ENCODE measurements at regions not wholly inside any gene's neighbourhood (a gene's known extent, or its start where the extent isn't known, plus 50 kb on each side); places are given as distances from the start of the nearest gene placed in this dataset.

GRCh38 chr12:67152451-67152850 is 116.7 kb upstream of the CAND1 start:
- H3K9me3 ChIP-seq (ENCODE audit: low read length): no peaks in the 10 kb centered on the region
- no peaks in the 10 kb centered on the region; a peak in 1 of 5 replicates for H3K27me3 ChIP-seq (ENCODE audit: control insufficient read depth in 1 of 2, insufficient read depth in 2 of 2, low read length in 2 of 2)
- no peak for FAIRE-seq
- H3K4me2 ChIP-seq (ENCODE audit: low read depth, low read length): no peak overlapping the region
- no peak for ATAC-seq
- H4K20me1 ChIP-seq (ENCODE audit: insufficient read depth, low read length): no peaks in the 10 kb centered on the region
- ChIA-PET POLR2A (no interaction called here), CTCF (ENCODE audit: low intra/inter-chr PET ratio, low total read pairs) (no interaction called here)
- WGBS (ENCODE audit: low lambda C conversion rate): 19% methylated on average over 2 of the region's 2 CpGs
- TF ChIP-seq, protein P1, sequence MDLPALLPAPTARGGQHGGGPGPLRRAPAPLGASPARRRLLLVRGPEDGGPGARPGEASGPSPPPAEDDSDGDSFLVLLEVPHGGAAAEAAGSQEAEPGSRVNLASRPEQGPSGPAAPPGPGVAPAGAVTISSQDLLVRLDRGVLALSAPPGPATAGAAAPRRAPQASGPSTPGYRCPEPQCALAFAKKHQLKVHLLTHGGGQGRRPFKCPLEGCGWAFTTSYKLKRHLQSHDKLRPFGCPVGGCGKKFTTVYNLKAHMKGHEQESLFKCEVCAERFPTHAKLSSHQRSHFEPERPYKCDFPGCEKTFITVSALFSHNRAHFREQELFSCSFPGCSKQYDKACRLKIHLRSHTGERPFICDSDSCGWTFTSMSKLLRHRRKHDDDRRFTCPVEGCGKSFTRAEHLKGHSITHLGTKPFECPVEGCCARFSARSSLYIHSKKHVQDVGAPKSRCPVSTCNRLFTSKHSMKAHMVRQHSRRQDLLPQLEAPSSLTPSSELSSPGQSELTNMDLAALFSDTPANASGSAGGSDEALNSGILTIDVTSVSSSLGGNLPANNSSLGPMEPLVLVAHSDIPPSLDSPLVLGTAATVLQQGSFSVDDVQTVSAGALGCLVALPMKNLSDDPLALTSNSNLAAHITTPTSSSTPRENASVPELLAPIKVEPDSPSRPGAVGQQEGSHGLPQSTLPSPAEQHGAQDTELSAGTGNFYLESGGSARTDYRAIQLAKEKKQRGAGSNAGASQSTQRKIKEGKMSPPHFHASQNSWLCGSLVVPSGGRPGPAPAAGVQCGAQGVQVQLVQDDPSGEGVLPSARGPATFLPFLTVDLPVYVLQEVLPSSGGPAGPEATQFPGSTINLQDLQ (CRISPR knock-in tag; IDR thresholded peaks at IDR 0.05): no peak
- TF ChIP-seq MAF1 (CRISPR knock-in tag; IDR thresholded peaks at IDR 0.05; ENCODE audit: borderline replicate concordance): no peak
- no peak for TF ChIP-seq ZNF772 (CRISPR knock-in tag; IDR thresholded peaks at IDR 0.05)
- TF ChIP-seq ADNP (CRISPR knock-in tag; IDR thresholded peaks at IDR 0.05): no peak
- no peak for TF ChIP-seq AHR (CRISPR knock-in tag; IDR thresholded peaks at IDR 0.05)
- no peak for TF ChIP-seq FOXO1 (CRISPR knock-in tag; IDR thresholded peaks at IDR 0.05)
- no peak for TF ChIP-seq ZNF569 (CRISPR knock-in tag; IDR thresholded peaks at IDR 0.05; ENCODE audit: borderline replicate concordance)
- TF ChIP-seq, protein P2, sequence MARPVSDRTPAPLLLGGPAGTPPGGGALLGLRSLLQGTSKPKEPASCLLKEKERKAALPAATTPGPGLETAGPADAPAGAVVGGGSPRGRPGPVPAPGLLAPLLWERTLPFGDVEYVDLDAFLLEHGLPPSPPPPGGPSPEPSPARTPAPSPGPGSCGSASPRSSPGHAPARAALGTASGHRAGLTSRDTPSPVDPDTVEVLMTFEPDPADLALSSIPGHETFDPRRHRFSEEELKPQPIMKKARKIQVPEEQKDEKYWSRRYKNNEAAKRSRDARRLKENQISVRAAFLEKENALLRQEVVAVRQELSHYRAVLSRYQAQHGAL (CRISPR knock-in tag; IDR thresholded peaks at IDR 0.05; ENCODE audit: not compliant biosample characterization): no peak
- no peak for TF ChIP-seq ZNF564 (CRISPR knock-in tag; IDR thresholded peaks at IDR 0.05)
- TF ChIP-seq, protein P3, sequence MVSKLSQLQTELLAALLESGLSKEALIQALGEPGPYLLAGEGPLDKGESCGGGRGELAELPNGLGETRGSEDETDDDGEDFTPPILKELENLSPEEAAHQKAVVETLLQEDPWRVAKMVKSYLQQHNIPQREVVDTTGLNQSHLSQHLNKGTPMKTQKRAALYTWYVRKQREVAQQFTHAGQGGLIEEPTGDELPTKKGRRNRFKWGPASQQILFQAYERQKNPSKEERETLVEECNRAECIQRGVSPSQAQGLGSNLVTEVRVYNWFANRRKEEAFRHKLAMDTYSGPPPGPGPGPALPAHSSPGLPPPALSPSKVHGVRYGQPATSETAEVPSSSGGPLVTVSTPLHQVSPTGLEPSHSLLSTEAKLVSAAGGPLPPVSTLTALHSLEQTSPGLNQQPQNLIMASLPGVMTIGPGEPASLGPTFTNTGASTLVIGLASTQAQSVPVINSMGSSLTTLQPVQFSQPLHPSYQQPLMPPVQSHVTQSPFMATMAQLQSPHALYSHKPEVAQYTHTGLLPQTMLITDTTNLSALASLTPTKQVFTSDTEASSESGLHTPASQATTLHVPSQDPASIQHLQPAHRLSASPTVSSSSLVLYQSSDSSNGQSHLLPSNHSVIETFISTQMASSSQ (IDR thresholded peaks at IDR 0.05; ENCODE audit: low read depth): no peak
- TF ChIP-seq, protein P3 (CRISPR knock-in tag; IDR thresholded peaks at IDR 0.05; ENCODE audit: borderline replicate concordance): no peak
- TF ChIP-seq BRCA1 (CRISPR knock-in tag; IDR thresholded peaks at IDR 0.05): no peak
- no peak for TF ChIP-seq HDAC2 (CRISPR knock-in tag; IDR thresholded peaks at IDR 0.05)
- TF ChIP-seq CBX2 (IDR thresholded peaks at IDR 0.05; ENCODE audit: low read depth, low read length): no peak
- TF ChIP-seq CBX2 (CRISPR knock-in tag; IDR thresholded peaks at IDR 0.05; ENCODE audit: low read depth): no peak
- no peak for TF ChIP-seq NONO (IDR thresholded peaks at IDR 0.05)
- no peak for TF ChIP-seq NONO (CRISPR knock-in tag; conservative IDR thresholded peaks at IDR 0.05)
- no peak for TF ChIP-seq SALL1 (CRISPR knock-in tag; IDR thresholded peaks at IDR 0.05)
- no peak for TF ChIP-seq NR2F2 (IDR thresholded peaks at IDR 0.05; ENCODE audit: borderline replicate concordance, low read depth)
- TF ChIP-seq MIER2 (CRISPR knock-in tag; IDR thresholded peaks at IDR 0.05): no peak
- TF ChIP-seq POLR2A (IDR thresholded peaks at IDR 0.05; ENCODE audit: insufficient read depth in 1 of 2, low read depth in 2 of 2, low read length in 2 of 2): no peak
- TF ChIP-seq ZNF567 (CRISPR knock-in tag; IDR thresholded peaks at IDR 0.05; ENCODE audit: borderline replicate concordance): no peak
- in situ Hi-C loops (cut with HindIII; ENCODE audit: extremely low pct_ligation_motif_present, low pct_unique_long_range_greater_than_20kb) (no loop called here), intact Hi-C loops (cut with micrococcal nuclease; ENCODE audit: unreplicated experiment) (no loop called here)
- no peak overlapping the region for H3K4me3 ChIP-seq (replicated peaks in 1 of 3; ENCODE audit: insufficient read depth in 1 of 3, low read depth in 2 of 3, low read length in 3 of 3)
- H2AFZ ChIP-seq (ENCODE audit: low read length): no peak overlapping the region
- no peaks in the 10 kb centered on the region for H3K4me1 ChIP-seq (ENCODE audit: insufficient read depth, low read length)
- no peaks in the 10 kb centered on the region for H3K79me2 ChIP-seq (ENCODE audit: insufficient read depth, low read length)
- no peak overlapping the region for H3K27ac ChIP-seq (ENCODE audit: extremely low read length, insufficient read depth, low read length)
- no peaks in the 10 kb centered on the region for H3K36me3 ChIP-seq (replicated peaks in 1 of 2; ENCODE audit: control insufficient read depth in 1 of 2, insufficient read depth in 2 of 2, low read length in 2 of 2)
- H3K9ac ChIP-seq (ENCODE audit: insufficient read depth, low read depth, low read length): no peak overlapping the region
- no TSS peak for BruUV-seq (replicated peaks)
- DNase-seq (ENCODE audit: low spot score): no peak

Measured in HepG2 (cell line).